Activated naive CD8-positive, alpha-beta T cell treated with anti-CD3 and anti-CD28 coated beads, Interleukin-2, amount 10 ng/mL, durations not matched to agents 7 days and 5 days (primary cell): ENCODE measurements at regions not wholly inside any gene's neighbourhood (a gene's known extent, or its start where the extent isn't known, plus 50 kb on each side); places are given as distances from the start of the nearest gene placed in this dataset.

Experiments used
- ATAC-seq: fragments of 150-1000 bp; cut with Tn5 transposase; one replicate; pipeline ENCODE4 v1.10.0; 2021; ENCODE audit warnings: low read depth, moderate library complexity
- POLR2A ChIA-PET: fragments of 350-600 bp; sonication (Branson Sonifier 250); formaldehyde crosslinking; loops from one replicate; lab custom pipeline; 2021; ENCODE audit warnings: antibody characterized with exemption; lab: Charles Lee
- DNase-seq: peaks from one replicate; pipeline ENCODE4 v3.0.0; 2021
- H3K27ac Mint-ChIP-seq: one replicate; pipeline ENCODE4 v1.8.0; 2022; ENCODE audit warnings: mild to moderate bottlenecking, mixed read lengths
- H3K27me3 Mint-ChIP-seq: one replicate; pipeline ENCODE4 v1.8.0; 2022; ENCODE audit warnings: mild to moderate bottlenecking, moderate library complexity, mixed read lengths
- H3K36me3 Mint-ChIP-seq: one replicate; pipeline ENCODE4 v1.8.0; 2021; ENCODE audit warnings: mild to moderate bottlenecking, mixed read lengths
- H3K4me1 Mint-ChIP-seq: one replicate; pipeline ENCODE4 v1.8.0; 2021; ENCODE audit warnings: mixed read lengths
- H3K4me3 Mint-ChIP-seq: one replicate; pipeline ENCODE4 v1.8.0; 2022; ENCODE audit warnings: mild to moderate bottlenecking, moderate library complexity, mixed read lengths
- H3K9me3 Mint-ChIP-seq: one replicate; pipeline ENCODE4 v1.8.0; 2021; ENCODE audit warnings: mixed read lengths

DNA sequence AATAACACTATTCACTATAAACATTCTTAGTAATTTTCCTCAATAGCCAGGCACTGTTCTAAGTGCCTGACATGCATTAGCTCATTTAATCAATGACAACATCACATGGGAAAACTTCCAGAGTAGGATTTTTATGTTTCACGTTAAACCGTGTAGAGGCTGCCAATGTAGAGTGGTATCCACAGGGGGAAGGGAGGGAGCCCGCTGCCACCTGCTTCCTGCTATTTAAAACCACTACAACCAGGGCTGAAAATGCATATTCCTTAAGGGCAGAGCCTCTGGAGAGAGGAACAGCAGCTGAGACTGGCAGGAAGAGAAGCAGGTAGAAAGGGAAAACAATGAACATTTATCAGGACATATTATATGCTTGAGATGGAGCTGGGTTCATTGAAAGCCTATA, 684.3 kb upstream of the AUTS2 start:
- Mint-ChIP-seq H3K4me1 (no peaks in the 10 kb centered on the region), H3K36me3 (no peaks in the 10 kb centered on the region), H3K27ac (no peak overlapping the region), H3K27me3 (no peaks in the 10 kb centered on the region), H3K4me3 (no peak overlapping the region), H3K9me3 (peaks cover 19% of the 10 kb centered on the region)
- ATAC-seq = no peak
- POLR2A ChIA-PET = no interaction called here
- DNase-seq = no peak

GRCh38 chr7:68917041-68917651, 681.1 kb upstream of the AUTS2 start:
- Mint-ChIP-seq H3K4me1 (no peaks in the 10 kb centered on the region), H3K27me3 (no peaks in the 10 kb centered on the region), H3K9me3 (peaks cover 26% of the 10 kb centered on the region), H3K27ac (no peak overlapping the region), H3K4me3 (no peak overlapping the region), H3K36me3 (no peaks in the 10 kb centered on the region)
- POLR2A ChIA-PET = no interaction called here
- ATAC-seq = no peak
- DNase-seq = no peak

GRCh38 chr7:68918621-68919020, 679.7 kb upstream of the AUTS2 start:
- no peak for ATAC-seq
- Mint-ChIP-seq H3K4me1 (no peaks in the 10 kb centered on the region), H3K4me3 (no peak overlapping the region), H3K27me3 (no peaks in the 10 kb centered on the region), H3K36me3 (no peaks in the 10 kb centered on the region), H3K27ac (no peak overlapping the region), H3K9me3 (peaks cover 24% of the 10 kb centered on the region)
- no peak for DNase-seq
- POLR2A ChIA-PET = no interaction called here

- H3K36me3 Mint-ChIP-seq = no peaks in the 10 kb centered on the region
- POLR2A ChIA-PET = no interaction called here
- H3K4me3 Mint-ChIP-seq = no peak overlapping the region
These were observed 675.4 kb upstream of the AUTS2 start for GRCh38 chr7:68922850-68923249.

GRCh38 chr7:68925241-68925640, 673.0 kb upstream of the AUTS2 start:
- ATAC-seq = no peak
- H3K36me3 Mint-ChIP-seq = no peaks in the 10 kb centered on the region
- H3K9me3 Mint-ChIP-seq = peaks cover 18% of the 10 kb centered on the region
- H3K4me1 Mint-ChIP-seq = no peaks in the 10 kb centered on the region
- POLR2A ChIA-PET = no interaction called here
- DNase-seq = no peak
- H3K4me3 Mint-ChIP-seq = no peak overlapping the region
- H3K27me3 Mint-ChIP-seq = no peaks in the 10 kb centered on the region
- H3K27ac Mint-ChIP-seq = no peak overlapping the region

More at GRCh38 chr7:68922850-68923249, 675.4 kb upstream of the AUTS2 start:
- DNase-seq = no peak
- no peak for ATAC-seq
- Mint-ChIP-seq H3K9me3 (peaks cover 19% of the 10 kb centered on the region), H3K4me1 (no peaks in the 10 kb centered on the region), H3K27me3 (no peaks in the 10 kb centered on the region), H3K27ac (no peak overlapping the region)

DNA sequence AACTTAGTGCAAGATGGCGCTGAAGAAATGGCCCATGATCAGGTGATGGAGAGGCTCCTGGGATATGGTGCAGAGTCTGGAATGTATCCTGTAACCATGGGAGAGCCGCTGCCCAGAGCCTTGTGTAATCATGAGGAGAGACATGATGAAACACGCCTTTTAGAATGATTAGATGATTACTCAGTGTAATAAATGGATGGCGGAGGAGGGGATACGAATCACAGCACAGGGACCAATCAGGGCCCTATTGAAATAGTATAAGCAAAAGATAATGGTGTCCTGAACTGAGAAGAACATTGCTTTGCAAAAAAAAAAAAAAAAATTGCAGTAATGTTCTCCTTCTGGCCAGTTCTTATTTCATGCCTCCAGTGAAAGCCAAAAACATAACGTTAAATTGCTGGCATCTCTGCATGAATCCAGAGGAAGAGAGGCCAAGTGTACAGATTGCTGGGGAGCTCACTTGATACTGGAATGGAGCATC, 668.5 kb upstream of the AUTS2 start:
- Mint-ChIP-seq H3K36me3 (no peaks in the 10 kb centered on the region), H3K9me3 (peaks cover 22% of the 10 kb centered on the region), H3K4me1 (no peaks in the 10 kb centered on the region), H3K27me3 (no peaks in the 10 kb centered on the region), H3K27ac (no peak overlapping the region), H3K4me3 (no peak overlapping the region)
- POLR2A ChIA-PET = no interaction called here
- no peak for DNase-seq
- ATAC-seq = no peak

GRCh38 chr7:68936471-68937035, 661.7 kb upstream of the AUTS2 start:
- H3K4me1 Mint-ChIP-seq = no peaks in the 10 kb centered on the region

DNA sequence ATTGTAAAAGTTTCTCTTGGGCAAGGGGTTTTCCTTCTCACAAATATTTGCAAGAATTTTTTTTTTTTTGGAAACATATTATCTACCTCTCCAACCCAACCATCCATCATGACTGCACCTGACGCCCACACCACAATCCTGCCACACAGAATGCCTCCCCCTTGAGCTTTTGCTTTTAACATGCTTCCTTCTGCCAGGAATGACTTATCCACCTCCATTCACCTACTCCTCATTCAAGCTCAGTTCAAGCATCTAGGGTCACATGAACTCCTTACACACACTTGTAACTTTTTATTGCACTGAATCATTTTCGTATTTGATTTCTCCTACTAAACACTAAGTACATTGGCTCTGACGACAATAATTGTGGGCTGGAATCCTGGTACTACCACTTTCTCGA, 660.1 kb upstream of the AUTS2 start:
- H3K36me3 Mint-ChIP-seq = no peaks in the 10 kb centered on the region
- H3K27ac Mint-ChIP-seq = no peak overlapping the region

More at GRCh38 chr7:68936471-68937035, 661.7 kb upstream of the AUTS2 start:
- ATAC-seq (no peak), DNase-seq (no peak)
- H3K36me3 Mint-ChIP-seq = no peaks in the 10 kb centered on the region
- no peak overlapping the region for H3K27ac Mint-ChIP-seq
- H3K9me3 Mint-ChIP-seq = peaks cover 21% of the 10 kb centered on the region
- H3K4me3 Mint-ChIP-seq = no peak overlapping the region
- no peaks in the 10 kb centered on the region for H3K27me3 Mint-ChIP-seq
- POLR2A ChIA-PET = no interaction called here

DNA sequence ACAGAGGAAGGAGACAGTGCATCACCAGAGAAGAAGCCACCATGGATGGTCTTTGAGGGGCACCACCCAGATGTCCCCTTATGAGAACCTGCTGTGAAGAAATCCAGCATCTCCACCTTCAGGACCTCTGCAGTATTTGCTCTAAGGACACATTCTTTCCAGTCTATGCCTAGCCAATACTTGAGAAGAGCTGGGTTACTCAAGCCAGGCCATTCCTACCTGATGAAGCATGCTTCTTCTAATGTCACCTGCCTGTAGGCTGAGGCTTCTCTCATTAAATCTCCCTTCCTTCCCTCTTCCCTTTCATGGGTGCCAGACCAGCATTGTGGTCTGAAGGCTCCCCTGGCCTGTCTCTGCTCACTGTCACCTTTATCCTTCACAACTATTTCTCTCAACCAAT, 654.5 kb upstream of the AUTS2 start:
- no peaks in the 10 kb centered on the region for H3K4me1 Mint-ChIP-seq
- no peak overlapping the region for H3K27ac Mint-ChIP-seq
- DNase-seq = no peak
- H3K27me3 Mint-ChIP-seq = no peaks in the 10 kb centered on the region
- no peak for ATAC-seq
- POLR2A ChIA-PET = no interaction called here
- no peaks in the 10 kb centered on the region for H3K36me3 Mint-ChIP-seq
- H3K4me3 Mint-ChIP-seq = no peak overlapping the region
- peaks cover 15% of the 10 kb centered on the region for H3K9me3 Mint-ChIP-seq

More for the DNA sequence above, 660.1 kb upstream of the AUTS2 start:
- POLR2A ChIA-PET = no interaction called here
- no peaks in the 10 kb centered on the region for H3K4me1 Mint-ChIP-seq
- no peak overlapping the region for H3K4me3 Mint-ChIP-seq
- H3K27me3 Mint-ChIP-seq = no peaks in the 10 kb centered on the region
- peaks cover 22% of the 10 kb centered on the region for H3K9me3 Mint-ChIP-seq
- DNase-seq = no peak
- no peak for ATAC-seq

DNA sequence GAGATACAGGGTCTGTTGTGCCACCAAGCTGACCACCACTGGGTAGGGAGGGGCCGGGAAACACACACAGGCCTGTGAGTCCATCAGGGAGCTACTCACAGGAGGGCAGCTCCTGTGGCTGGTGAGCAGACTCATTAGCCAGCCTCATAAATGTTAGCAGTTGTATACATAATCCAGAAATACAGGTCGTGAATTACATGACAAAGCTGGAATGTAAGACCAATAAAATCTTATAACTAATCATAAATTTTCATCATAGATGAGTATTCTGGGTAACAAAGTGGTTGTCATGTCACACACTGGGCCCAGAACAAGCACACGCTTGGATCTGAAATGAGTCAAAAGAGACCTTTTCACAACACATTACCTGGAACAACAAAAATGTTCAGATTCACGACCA, 642.6 kb upstream of the AUTS2 start:
- Mint-ChIP-seq H3K4me1 (no peaks in the 10 kb centered on the region), H3K9me3 (peaks cover 5% of the 10 kb centered on the region), H3K4me3 (no peak overlapping the region), H3K27ac (no peak overlapping the region), H3K27me3 (no peaks in the 10 kb centered on the region), H3K36me3 (no peaks in the 10 kb centered on the region)
- DNase-seq = no peak
- POLR2A ChIA-PET = no interaction called here
- ATAC-seq = no peak

DNA sequence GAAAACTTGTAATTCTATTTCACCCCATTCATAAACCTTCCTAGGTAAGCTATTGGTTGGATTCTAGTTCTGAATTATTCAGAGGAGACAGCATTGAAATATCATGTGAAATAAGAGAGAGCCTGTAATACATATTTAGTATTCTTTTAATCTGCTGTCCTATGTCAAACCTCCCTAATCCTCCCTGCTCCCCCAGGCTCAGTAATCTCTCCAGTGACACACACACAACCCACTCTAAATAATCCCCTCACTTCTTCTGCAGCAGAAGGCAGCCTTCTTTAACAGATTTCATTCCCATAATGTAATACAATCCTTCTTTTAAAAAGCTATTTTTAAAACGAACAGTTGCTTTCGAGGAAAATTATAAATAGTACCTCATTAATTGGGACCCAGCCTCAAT, 639.7 kb upstream of the AUTS2 start:
- H3K9me3 Mint-ChIP-seq = peaks cover 4% of the 10 kb centered on the region
- no peaks in the 10 kb centered on the region for H3K4me1 Mint-ChIP-seq
- H3K27ac Mint-ChIP-seq = no peak overlapping the region
- H3K27me3 Mint-ChIP-seq = no peaks in the 10 kb centered on the region
- POLR2A ChIA-PET = no interaction called here
- ATAC-seq (no peak), DNase-seq (no peak)
- no peaks in the 10 kb centered on the region for H3K36me3 Mint-ChIP-seq
- no peak overlapping the region for H3K4me3 Mint-ChIP-seq

- ATAC-seq (no peak), DNase-seq (no peak)
- H3K4me1 Mint-ChIP-seq = no peaks in the 10 kb centered on the region
- H3K36me3 Mint-ChIP-seq = no peaks in the 10 kb centered on the region
- H3K4me3 Mint-ChIP-seq = no peak overlapping the region
- H3K9me3 Mint-ChIP-seq = peaks cover 7% of the 10 kb centered on the region
- POLR2A ChIA-PET = no interaction called here
- H3K27ac Mint-ChIP-seq = no peak overlapping the region
- no peaks in the 10 kb centered on the region for H3K27me3 Mint-ChIP-seq
These were observed 634.7 kb upstream of the AUTS2 start for GRCh38 chr7:68963552-68963951.

DNA sequence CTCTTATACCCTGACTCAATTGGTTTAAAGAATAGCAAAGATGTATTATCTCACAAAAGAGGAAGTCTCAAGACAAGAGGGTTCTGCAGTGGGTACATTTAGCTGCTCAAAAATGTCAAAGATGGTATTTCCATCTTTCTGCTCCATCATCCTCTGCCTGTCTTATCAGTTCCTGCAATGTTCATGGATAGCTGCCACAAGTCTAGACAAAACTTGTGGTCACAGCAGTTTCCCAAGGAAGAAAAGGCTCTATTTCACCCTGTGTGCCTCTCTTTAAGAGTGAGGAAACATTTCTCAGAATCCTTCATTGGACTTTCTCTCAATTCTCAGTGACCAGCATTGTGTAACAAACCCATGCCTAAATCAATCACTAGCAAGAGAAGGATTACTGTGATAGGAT, 634.2 kb upstream of the AUTS2 start:
- Mint-ChIP-seq H3K36me3 (no peaks in the 10 kb centered on the region), H3K4me1 (no peaks in the 10 kb centered on the region), H3K27ac (no peak overlapping the region)

DNA sequence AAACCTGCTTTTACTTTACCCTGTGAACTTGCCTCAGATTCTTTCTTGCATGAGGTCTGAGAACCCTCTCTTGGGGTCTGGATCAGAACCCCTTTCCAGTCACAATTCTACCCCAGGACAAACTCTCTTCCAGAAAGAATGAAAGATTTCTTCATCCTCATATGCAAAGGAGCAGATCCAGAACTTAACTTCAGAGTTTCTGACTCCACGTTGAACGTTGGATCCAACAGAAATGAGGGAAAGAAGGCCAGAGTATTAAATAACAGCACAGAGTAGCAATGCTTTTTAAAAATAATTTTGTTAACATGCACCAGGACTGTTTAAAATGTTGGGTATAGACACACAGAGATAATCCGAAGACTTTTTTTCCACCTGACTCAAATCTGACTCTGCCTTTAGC, 632.9 kb upstream of the AUTS2 start:
- Mint-ChIP-seq H3K36me3 (no peaks in the 10 kb centered on the region), H3K27ac (no peak overlapping the region), H3K9me3 (peaks cover 8% of the 10 kb centered on the region), H3K4me1 (no peaks in the 10 kb centered on the region), H3K4me3 (no peak overlapping the region), H3K27me3 (no peaks in the 10 kb centered on the region)
- DNase-seq (no peak), ATAC-seq (no peak)
- POLR2A ChIA-PET = no interaction called here

More for the DNA sequence above, 634.2 kb upstream of the AUTS2 start:
- no peak overlapping the region for H3K4me3 Mint-ChIP-seq
- H3K9me3 Mint-ChIP-seq = peaks cover 6% of the 10 kb centered on the region
- DNase-seq (no peak), ATAC-seq (no peak)
- POLR2A ChIA-PET = no interaction called here
- H3K27me3 Mint-ChIP-seq = no peaks in the 10 kb centered on the region
